K562 (cell line): ENCODE measurements at regions not wholly inside any gene's neighbourhood (a gene's known extent, or its start where the extent isn't known, plus 50 kb on each side); places are given as distances from the start of the nearest gene placed in this dataset.

Experiments
- ATAC-seq: fragments of 200-7000 bp; cut with Tn5 transposase; 3 replicates; pipeline ENCODE4 v1.9.1; 2020; ENCODE audit warnings: moderate library complexity
- BruUV-seq: library from RNA; stranded (reverse); fragments of 400-500 nt; replicated peaks from 2 replicates; lab custom pipeline; 2021; lab: Mats Ljungman, UMichigan
- CTCF ChIA-PET: fragments of 300-600 bp; formaldehyde crosslinking; extraction: SDS; loops from one replicate; lab custom pipeline; 2021; ENCODE audit warnings: low intra/inter-chr PET ratio; lab: Yijun Ruan, JAX
- POLR2A ChIA-PET: fragments of 300-600, 350-650 bp; sonication (Branson Sonifier 250); formaldehyde crosslinking; extraction: SDS; loops from one replicate; lab custom pipeline; 2021; ENCODE audit warnings: antibody characterized with exemption, inconsistent platforms; lab: Yijun Ruan, JAX
- DNase-seq, 4 experiments: peaks; one replicate each; pipeline versions ENCODE4 v3.0.0 to v3.0.0-alpha.2; 2011 to 2018; ENCODE audit warnings: low spot score in 3 of 4, mixed read lengths in 3 of 4; ENCODE audit errors: extremely low read depth in 1 of 4
- FAIRE-seq: peaks from 2 replicates; lab custom pipeline; 2011; peaks lifted over from hg19 to GRCh38; lab: Jason Lieb, UNC
- H2AFZ ChIP-seq: 2 replicates; pipeline ENCODE4 v1.6.0; 2011; ENCODE audit warnings: low read depth, low read length, control low read depth, inconsistent platforms
- H3K27ac ChIP-seq: fragments of 200-600 bp; 3 replicates; pipeline ENCODE4 v1.8.0; 2011; ENCODE audit warnings: low read depth, mild to moderate bottlenecking, control low read depth, inconsistent platforms, low read length, moderate library complexity, mixed read lengths; ENCODE audit errors: extremely low read depth
- H3K27me3 ChIP-seq, 2 experiments: fragments of 300-600 bp in 1 of 2; 2 replicates in 1 of 2; 3 replicates in 1 of 2; pipeline versions ENCODE4 v1.6.0 to v1.8.0; 2011; ENCODE audit warnings: inconsistent platforms in 2 of 2, low read length in 2 of 2, mild to moderate bottlenecking in 1 of 2, mixed read lengths in 1 of 2, moderate library complexity in 1 of 2; ENCODE audit not compliant: control insufficient read depth in 2 of 2, insufficient read depth in 2 of 2
- H3K36me3 ChIP-seq: fragments of 300-600 bp; 3 replicates; pipeline ENCODE4 v1.8.0; 2011; ENCODE audit warnings: mild to moderate bottlenecking, low read length, inconsistent platforms; ENCODE audit not compliant: control insufficient read depth, insufficient read depth
- H3K4me1 ChIP-seq, 2 experiments: fragments of 200-600 bp in 1 of 2; replicated peaks in 1 of 2; 2 replicates in 1 of 2; 3 replicates in 1 of 2; pipeline versions ENCODE4 v1.5.1 to v1.8.0; 2011; ENCODE audit warnings: inconsistent platforms in 2 of 2, low read length in 2 of 2, mild to moderate bottlenecking in 1 of 2, mixed read lengths in 1 of 2, moderate library complexity in 1 of 2; ENCODE audit not compliant: control insufficient read depth in 2 of 2, insufficient read depth in 2 of 2
- H3K4me2 ChIP-seq: 2 replicates; pipeline ENCODE4 v1.6.1; 2011; ENCODE audit warnings: low read length, control low read depth, inconsistent platforms, mixed read lengths; ENCODE audit not compliant: insufficient read depth
- H3K4me3 ChIP-seq: fragments of 200-600 bp; sonication (generic), shearing (Covaris generic); 2 replicates; pipeline ENCODE4 v1.5.1; 2016; ENCODE audit warnings: control low read depth, inconsistent platforms
- H3K79me2 ChIP-seq: fragments of 200-600 bp; 3 replicates; pipeline ENCODE4 v1.8.0; 2011; ENCODE audit warnings: low read length, inconsistent platforms; ENCODE audit not compliant: control insufficient read depth, insufficient read depth
- H3K9ac ChIP-seq, 2 experiments: 2 replicates each; pipeline versions ENCODE4 v1.6.0 to v1.6.1; 2011; ENCODE audit warnings: low read depth in 2 of 2, low read length in 2 of 2, control low read depth in 1 of 2, inconsistent platforms in 1 of 2, mild to moderate bottlenecking in 1 of 2, mixed read lengths in 1 of 2; ENCODE audit not compliant: insufficient read depth in 1 of 2
- H3K9me1 ChIP-seq: one replicate; pipeline ENCODE4 v1.6.0; 2011; ENCODE audit warnings: inconsistent platforms, mild to moderate bottlenecking, low read length, moderate library complexity; ENCODE audit not compliant: control insufficient read depth, insufficient read depth
- H3K9me3 ChIP-seq: replicated peaks from 2 replicates; pipeline ENCODE4 v1.5.1; 2011; ENCODE audit warnings: low read depth, low read length, inconsistent platforms; ENCODE audit not compliant: control insufficient read depth, insufficient read depth
- H4K20me1 ChIP-seq: replicated peaks from 2 replicates; pipeline ENCODE4 v1.6.1; 2011; ENCODE audit warnings: low read length, inconsistent platforms, mixed read lengths; ENCODE audit not compliant: control insufficient read depth, insufficient read depth
- ASH1L ChIP-seq: fragments of 450-650 bp; IDR thresholded peaks from 2 replicates; pipeline ENCODE4 v1.6.1; 2018; ENCODE audit warnings: borderline replicate concordance, mild to moderate bottlenecking, low read depth; ENCODE audit not compliant: partially characterized antibody
- CBX1 ChIP-seq: sonication (generic); IDR thresholded peaks from 2 replicates; pipeline ENCODE4 v1.6.1; 2016; ENCODE audit warnings: antibody characterized with exemption, low read depth, mild to moderate bottlenecking
- ETV1 ChIP-seq: fragments of 450-650 bp; conservative IDR thresholded peaks from 2 replicates; pipeline ENCODE4 v1.6.1; 2016; ENCODE audit warnings: missing genetic modification characterization, control low read depth, low read depth, missing compliant biosample characterization
- HCFC1 ChIP-seq: IDR thresholded peaks from 2 replicates; pipeline ENCODE4 v1.6.1; 2012; ENCODE audit warnings: low read depth, low read length, improper control_type of control experiment
- HNRNPUL1 ChIP-seq: fragments of 200-400 bp; formaldehyde crosslinking; IDR thresholded peaks from 2 replicates; pipeline ENCODE4 v1.6.1; 2017; ENCODE audit warnings: low read length
- MTA3 ChIP-seq: fragments of 450-650 bp; formaldehyde crosslinking; IDR thresholded peaks from 2 replicates; pipeline ENCODE4 v1.6.1; 2017; ENCODE audit warnings: mild to moderate bottlenecking, borderline replicate concordance
- NELFE ChIP-seq: IDR thresholded peaks from 2 replicates; pipeline ENCODE4 v1.6.1; 2011; ENCODE audit warnings: mild to moderate bottlenecking; ENCODE audit not compliant: insufficient read depth, insufficient read length
- SMAD1 ChIP-seq: fragments of 150-350 bp; IDR thresholded peaks from 2 replicates; pipeline ENCODE4 v1.6.1; 2014; ENCODE audit warnings: low read length, low read depth; ENCODE audit not compliant: partially characterized antibody
- SMC3 ChIP-seq: conservative IDR thresholded peaks from 2 replicates; pipeline ENCODE4 v1.6.1; 2011; ENCODE audit warnings: low read depth, low read length, improper control_type of control experiment; ENCODE audit not compliant: insufficient read depth
- SNIP1 ChIP-seq: fragments of 450-650 bp; IDR thresholded peaks from 2 replicates; pipeline ENCODE4 v1.7.1; 2017; ENCODE audit warnings: low read depth, mild to moderate bottlenecking
- ZC3H11A ChIP-seq: IDR thresholded peaks from 2 replicates; pipeline ENCODE4 v1.6.1; 2012; ENCODE audit warnings: low read depth, low read length, improper control_type of control experiment
- ZEB2 ChIP-seq: fragments of 450-650 bp; IDR thresholded peaks from 2 replicates; pipeline ENCODE4 v1.6.1; 2016
- ZFPM2 ChIP-seq: fragments of 250-450 bp; sonication (Bioruptor Pico); IDR thresholded peaks from 2 replicates; pipeline ENCODE4 v1.5.1; 2022; ENCODE audit warnings: mild to moderate bottlenecking
- ZNF507 ChIP-seq: conservative IDR thresholded peaks from 2 replicates; pipeline ENCODE4 v1.6.1; 2017; ENCODE audit warnings: missing genetic modification characterization, missing compliant biosample characterization
- ZNF699 ChIP-seq: fragments of 250-450 bp; sonication (Bioruptor Pico); IDR thresholded peaks from 2 replicates; pipeline ENCODE4 v1.8.0; 2021; ENCODE audit warnings: mild to moderate bottlenecking, moderate library complexity; ENCODE audit not compliant: insufficient replicate concordance
- WGBS: fragments of 100-300 bp; shearing (Covaris generic); methylation state at CpG from one replicate; pipeline ENCODE4 v1.1.6; 2016; ENCODE audit warnings: low coverage, mixed read lengths; ENCODE audit not compliant: insufficient coverage; ENCODE audit errors: missing lambda C conversion rate; 5-methylcytosine and 5-hydroxymethylcytosine counted together
- in situ Hi-C: fragments of 300-500 bp; cut with MboI; formaldehyde crosslinking; loops from 4 replicates; pipeline ENCODE4 v1.15.0; 2018; ENCODE audit warnings: inconsistent platforms, mixed read lengths
- intact Hi-C: fragments of 100-400 bp; cut with micrococcal nuclease; formaldehyde crosslinking; loops from 2 replicates; pipeline ENCODE4 v1.14.2; 2022
- TF ChIP-seq, protein P1 (sequence below): fragments of 200-800 bp; sonication (Bioruptor generic); IDR thresholded peaks from 2 replicates; pipeline ENCODE4 v1.6.1; 2016; ENCODE audit warnings: missing genetic modification characterization, missing compliant biosample characterization
- TF ChIP-seq, protein P2 (sequence below): fragments of 450-650 bp; IDR thresholded peaks from 2 replicates; pipeline ENCODE4 v1.7.0; 2016; ENCODE audit warnings: borderline replicate concordance

DNA sequence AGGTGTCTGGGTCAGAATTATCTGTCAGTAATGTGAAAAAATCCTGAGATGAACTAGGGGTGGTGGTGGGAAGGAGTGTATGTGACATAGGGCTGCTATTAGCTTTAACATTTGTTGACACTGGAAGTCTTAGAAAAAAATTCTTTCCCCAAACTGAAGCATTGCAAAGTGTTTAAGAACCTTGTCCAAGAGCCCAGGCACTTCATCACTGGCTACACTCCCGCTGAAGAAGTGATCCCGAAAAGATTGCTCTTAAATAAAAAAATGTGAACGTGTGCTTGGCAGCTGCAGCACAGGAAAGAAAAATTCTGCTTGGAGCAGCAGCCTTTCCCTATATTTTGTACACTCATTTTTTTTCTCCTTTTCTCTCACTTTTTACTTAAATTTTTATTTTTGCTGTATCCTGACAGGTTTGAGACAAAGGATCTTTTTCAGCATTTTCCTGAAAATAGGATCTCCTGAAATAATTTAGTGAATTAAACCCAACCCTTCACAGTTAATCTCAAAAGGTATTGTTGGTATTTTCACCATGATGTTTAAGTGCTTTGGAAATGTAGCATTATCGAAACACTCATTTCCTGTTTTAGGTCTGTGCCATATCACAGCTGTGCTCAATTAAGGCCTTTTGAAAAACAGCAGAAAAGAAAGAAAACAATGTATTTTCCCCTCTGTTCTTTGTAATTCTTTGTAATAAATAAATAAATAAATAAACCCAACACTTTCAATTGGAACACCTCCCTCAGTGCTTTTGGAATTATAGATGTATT lies 477.6 kb downstream of the ZNF385D start:
- ChIA-PET CTCF (no interaction called here), POLR2A (no interaction called here)
- Histone ChIP-seq H3K79me2 (no peaks in the 10 kb centered on the region), H3K9ac (no peak overlapping the region), H3K9me1 (no peaks in the 10 kb centered on the region), H3K27me3 (no peaks in the 10 kb centered on the region), H2AFZ (no peak overlapping the region), H3K27ac (no peak overlapping the region), H3K4me3 (no peak overlapping the region), H3K9me3 (no peaks in the 10 kb centered on the region), H3K36me3 (no peaks in the 10 kb centered on the region), H3K4me1 (peaks cover 0 to 5% of the 10 kb centered on the region in 2 experiments; a peak in 1 of 5 replicates), H4K20me1 (no peaks in the 10 kb centered on the region), H3K4me2 (no peak overlapping the region)
- ATAC-seq (no peak), DNase-seq (no peak), FAIRE-seq (no peak)
- no peak for TF ChIP-seq MTA3
- no peak for TF ChIP-seq ETV1 (tag)
- TF ChIP-seq CBX1: no peak
- TF ChIP-seq ASH1L: no peak
- TF ChIP-seq SMC3: no peak
- no peak for TF ChIP-seq ZNF507 (tag)
- TF ChIP-seq HNRNPUL1: no peak
- no peak for TF ChIP-seq SNIP1
- TF ChIP-seq HCFC1: no peak
- no peak for TF ChIP-seq SMAD1
- TF ChIP-seq, protein P1, sequence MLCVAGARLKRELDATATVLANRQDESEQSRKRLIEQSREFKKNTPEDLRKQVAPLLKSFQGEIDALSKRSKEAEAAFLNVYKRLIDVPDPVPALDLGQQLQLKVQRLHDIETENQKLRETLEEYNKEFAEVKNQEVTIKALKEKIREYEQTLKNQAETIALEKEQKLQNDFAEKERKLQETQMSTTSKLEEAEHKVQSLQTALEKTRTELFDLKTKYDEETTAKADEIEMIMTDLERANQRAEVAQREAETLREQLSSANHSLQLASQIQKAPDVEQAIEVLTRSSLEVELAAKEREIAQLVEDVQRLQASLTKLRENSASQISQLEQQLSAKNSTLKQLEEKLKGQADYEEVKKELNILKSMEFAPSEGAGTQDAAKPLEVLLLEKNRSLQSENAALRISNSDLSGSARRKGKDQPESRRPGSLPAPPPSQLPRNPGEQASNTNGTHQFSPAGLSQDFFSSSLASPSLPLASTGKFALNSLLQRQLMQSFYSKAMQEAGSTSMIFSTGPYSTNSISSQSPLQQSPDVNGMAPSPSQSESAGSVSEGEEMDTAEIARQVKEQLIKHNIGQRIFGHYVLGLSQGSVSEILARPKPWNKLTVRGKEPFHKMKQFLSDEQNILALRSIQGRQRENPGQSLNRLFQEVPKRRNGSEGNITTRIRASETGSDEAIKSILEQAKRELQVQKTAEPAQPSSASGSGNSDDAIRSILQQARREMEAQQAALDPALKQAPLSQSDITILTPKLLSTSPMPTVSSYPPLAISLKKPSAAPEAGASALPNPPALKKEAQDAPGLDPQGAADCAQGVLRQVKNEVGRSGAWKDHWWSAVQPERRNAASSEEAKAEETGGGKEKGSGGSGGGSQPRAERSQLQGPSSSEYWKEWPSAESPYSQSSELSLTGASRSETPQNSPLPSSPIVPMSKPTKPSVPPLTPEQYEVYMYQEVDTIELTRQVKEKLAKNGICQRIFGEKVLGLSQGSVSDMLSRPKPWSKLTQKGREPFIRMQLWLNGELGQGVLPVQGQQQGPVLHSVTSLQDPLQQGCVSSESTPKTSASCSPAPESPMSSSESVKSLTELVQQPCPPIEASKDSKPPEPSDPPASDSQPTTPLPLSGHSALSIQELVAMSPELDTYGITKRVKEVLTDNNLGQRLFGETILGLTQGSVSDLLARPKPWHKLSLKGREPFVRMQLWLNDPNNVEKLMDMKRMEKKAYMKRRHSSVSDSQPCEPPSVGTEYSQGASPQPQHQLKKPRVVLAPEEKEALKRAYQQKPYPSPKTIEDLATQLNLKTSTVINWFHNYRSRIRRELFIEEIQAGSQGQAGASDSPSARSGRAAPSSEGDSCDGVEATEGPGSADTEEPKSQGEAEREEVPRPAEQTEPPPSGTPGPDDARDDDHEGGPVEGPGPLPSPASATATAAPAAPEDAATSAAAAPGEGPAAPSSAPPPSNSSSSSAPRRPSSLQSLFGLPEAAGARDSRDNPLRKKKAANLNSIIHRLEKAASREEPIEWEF: no peak
- TF ChIP-seq NELFE: no peak
- no peak for TF ChIP-seq ZFPM2 (CRISPR knock-in tag)
- no peak for TF ChIP-seq ZEB2
- no peak for TF ChIP-seq ZNF699 (CRISPR knock-in tag)
- TF ChIP-seq, protein P2, sequence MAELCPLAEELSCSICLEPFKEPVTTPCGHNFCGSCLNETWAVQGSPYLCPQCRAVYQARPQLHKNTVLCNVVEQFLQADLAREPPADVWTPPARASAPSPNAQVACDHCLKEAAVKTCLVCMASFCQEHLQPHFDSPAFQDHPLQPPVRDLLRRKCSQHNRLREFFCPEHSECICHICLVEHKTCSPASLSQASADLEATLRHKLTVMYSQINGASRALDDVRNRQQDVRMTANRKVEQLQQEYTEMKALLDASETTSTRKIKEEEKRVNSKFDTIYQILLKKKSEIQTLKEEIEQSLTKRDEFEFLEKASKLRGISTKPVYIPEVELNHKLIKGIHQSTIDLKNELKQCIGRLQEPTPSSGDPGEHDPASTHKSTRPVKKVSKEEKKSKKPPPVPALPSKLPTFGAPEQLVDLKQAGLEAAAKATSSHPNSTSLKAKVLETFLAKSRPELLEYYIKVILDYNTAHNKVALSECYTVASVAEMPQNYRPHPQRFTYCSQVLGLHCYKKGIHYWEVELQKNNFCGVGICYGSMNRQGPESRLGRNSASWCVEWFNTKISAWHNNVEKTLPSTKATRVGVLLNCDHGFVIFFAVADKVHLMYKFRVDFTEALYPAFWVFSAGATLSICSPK: no peak
- TF ChIP-seq ZC3H11A: no peak
- 4% methylated on average over 4 of the region's 4 CpGs for WGBS
- no TSS peak for BruUV-seq
- intact Hi-C loops: no loop called here
- in situ Hi-C loops: no loop called here
